Stimulated activated CD8-positive, alpha-beta memory T cell treated with anti-CD3 and anti-CD28 coated beads, Interleukin-15, amount 100 ng/mL, for 48 hours (primary cell): ENCODE measurements at regions not wholly inside any gene's neighbourhood (a gene's known extent, or its start where the extent isn't known, plus 50 kb on each side); places are given as distances from the start of the nearest gene placed in this dataset.
"Not testable (repeated sequence)": the region's sequence is repeated elsewhere in the genome, so short reads cannot be mapped to it uniquely, and the experiment has no call there.

ENCODE experiments used
- DNase-seq, 2 donors: peaks; one replicate each; pipeline ENCODE4 v3.0.0-alpha.2; 2020; ENCODE audit warnings: low read depth in 2 of 2

GRCh38 chr5:72651109-72651508 is 143.9 kb upstream of the ZNF366 start:
- DNase-seq: no peak

- no peak for DNase-seq
Observed at GRCh38 chr5:72649449-72649848, 142.2 kb upstream of the ZNF366 start.

- DNase-seq: no peak
Observed at GRCh38 chr5:72648480-72648879, 141.3 kb upstream of the ZNF366 start.

GRCh38 chr5:72647806-72648205 is 140.6 kb upstream of the ZNF366 start:
- DNase-seq: no peak

GRCh38 chr5:72646246-72646866 is 139.1 kb upstream of the ZNF366 start:
- DNase-seq: no peak

- no peak for DNase-seq
Observed at GRCh38 chr5:72645064-72645846, 138.0 kb upstream of the ZNF366 start.

GRCh38 chr5:72644296-72644695 is 137.1 kb upstream of the ZNF366 start:
- no peak for DNase-seq

GRCh38 chr5:72641164-72641563 is 134.0 kb upstream of the ZNF366 start:
- no peak for DNase-seq

- no peak for DNase-seq
Observed at GRCh38 chr5:72637058-72637457, 129.8 kb upstream of the ZNF366 start.

GRCh38 chr5:72636565-72636964 is 129.4 kb upstream of the ZNF366 start:
- not testable (repeated sequence) for DNase-seq

GRCh38 chr5:72634444-72634843 is 127.2 kb upstream of the ZNF366 start:
- no peak for DNase-seq

- no peak for DNase-seq
Observed at GRCh38 chr5:72633649-72634048, 126.4 kb upstream of the ZNF366 start.

GRCh38 chr5:72633041-72633445 is 125.8 kb upstream of the ZNF366 start:
- DNase-seq: no peak

- no peak for DNase-seq
Observed at GRCh38 chr5:72630721-72631120, 123.5 kb upstream of the ZNF366 start.

GRCh38 chr5:72630081-72630480 is 122.9 kb upstream of the ZNF366 start:
- DNase-seq: no peak

GRCh38 chr5:72628771-72629371 is 121.7 kb upstream of the ZNF366 start:
- no peak for DNase-seq

- no peak for DNase-seq
Observed at GRCh38 chr5:72625332-72625731, 118.1 kb upstream of the ZNF366 start.

GRCh38 chr5:72624641-72625236 is 117.5 kb upstream of the ZNF366 start:
- DNase-seq: no peak

- DNase-seq: no peak
Observed at GRCh38 chr5:72623936-72624335, 116.7 kb upstream of the ZNF366 start.

- DNase-seq: no peak
Observed at GRCh38 chr5:72623323-72623722, 116.1 kb upstream of the ZNF366 start.

GRCh38 chr5:72622170-72622760 is 115.1 kb upstream of the ZNF366 start:
- no peak for DNase-seq

- DNase-seq: no peak
Observed at GRCh38 chr5:72621576-72621975, 114.4 kb upstream of the ZNF366 start.
